GM21515 (cell line): ENCODE measurements at regions not wholly inside any gene's neighbourhood (a gene's known extent, or its start where the extent isn't known, plus 50 kb on each side); places are given as distances from the start of the nearest gene placed in this dataset.

Experiments
- ATAC-seq: cut with Tn5 transposase; IDR thresholded peaks from one replicate; pipeline ENCODE4 v1.9.1; 2021; ENCODE audit not compliant: unreplicated experiment

DNA sequence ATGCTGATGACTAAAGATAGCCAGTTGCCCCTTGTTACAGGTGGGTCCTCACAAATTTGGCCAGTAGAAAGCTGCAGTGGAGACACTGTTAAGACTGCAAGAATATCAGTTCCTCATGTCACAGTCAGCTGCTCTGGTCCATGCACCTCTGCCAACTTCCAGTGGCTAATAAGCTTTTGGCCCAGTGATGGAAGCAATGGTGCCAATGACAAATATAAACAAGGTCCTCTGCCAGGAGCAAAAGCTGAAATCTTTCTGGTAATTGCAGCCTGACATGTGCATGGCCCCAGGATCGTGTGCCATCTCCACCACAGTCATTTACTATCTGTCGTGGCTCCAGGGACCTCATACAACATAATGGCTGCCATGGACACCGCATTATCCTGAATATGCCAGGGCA, 85.4 kb upstream of the TMEM260 start:
- no peak for ATAC-seq

DNA sequence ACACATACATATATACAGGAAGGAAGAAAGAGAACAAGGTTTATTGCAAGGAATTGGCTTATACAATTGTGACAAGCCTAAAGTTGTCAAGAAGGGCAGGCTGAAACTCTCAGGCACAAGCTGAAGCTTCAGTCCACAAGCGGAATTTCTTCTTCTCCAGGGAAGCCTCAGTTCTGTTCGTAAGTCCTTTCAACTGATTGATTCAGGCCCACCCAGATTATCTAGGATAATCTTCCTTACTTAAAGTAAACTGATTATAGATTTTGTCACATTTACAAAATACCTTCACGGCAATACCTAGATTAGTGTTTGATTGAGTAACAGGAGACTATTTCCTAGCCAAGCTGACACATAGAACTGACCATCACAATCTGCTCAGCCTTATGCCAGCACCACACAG, 81.5 kb upstream of the TMEM260 start:
- no peak for ATAC-seq

DNA sequence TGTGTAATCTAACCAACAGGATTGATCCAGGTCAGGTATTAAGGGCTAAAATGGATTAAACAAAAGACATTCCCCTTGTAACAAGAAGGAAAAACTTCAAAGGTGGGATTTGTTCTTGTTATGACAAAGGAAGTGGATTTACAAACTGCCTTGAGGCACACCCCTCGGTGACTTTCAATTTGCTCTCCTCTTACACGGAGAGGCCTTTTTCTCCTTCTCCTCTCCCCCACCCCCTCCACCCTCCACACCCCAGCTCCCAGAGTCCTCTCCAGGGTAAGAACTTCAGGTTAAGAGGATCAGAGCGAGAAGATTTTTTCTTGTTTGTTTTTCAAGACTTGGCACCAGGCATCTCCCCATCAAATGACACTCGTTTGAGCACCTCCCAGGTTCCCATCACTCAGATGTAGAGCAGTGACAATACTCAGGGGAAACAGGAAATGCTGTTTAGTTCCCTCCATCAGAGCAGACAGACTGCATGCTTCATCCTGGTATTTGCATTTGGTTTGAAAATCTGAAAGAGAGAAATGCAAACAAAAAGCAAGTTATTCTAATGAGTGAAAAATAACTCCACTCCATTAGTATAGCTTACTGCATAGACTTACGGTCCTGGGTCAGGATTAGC, 77.6 kb upstream of the TMEM260 start:
- ATAC-seq = no peak

- ATAC-seq = no peak
These were observed 74.2 kb upstream of the TMEM260 start for GRCh38 chr14:56505361-56505760.

GRCh38 chr14:56512521-56512920, 67.1 kb upstream of the TMEM260 start:
- ATAC-seq = no peak

GRCh38 chr14:56514663-56515371, 64.8 kb upstream of the TMEM260 start:
- ATAC-seq = no peak

DNA sequence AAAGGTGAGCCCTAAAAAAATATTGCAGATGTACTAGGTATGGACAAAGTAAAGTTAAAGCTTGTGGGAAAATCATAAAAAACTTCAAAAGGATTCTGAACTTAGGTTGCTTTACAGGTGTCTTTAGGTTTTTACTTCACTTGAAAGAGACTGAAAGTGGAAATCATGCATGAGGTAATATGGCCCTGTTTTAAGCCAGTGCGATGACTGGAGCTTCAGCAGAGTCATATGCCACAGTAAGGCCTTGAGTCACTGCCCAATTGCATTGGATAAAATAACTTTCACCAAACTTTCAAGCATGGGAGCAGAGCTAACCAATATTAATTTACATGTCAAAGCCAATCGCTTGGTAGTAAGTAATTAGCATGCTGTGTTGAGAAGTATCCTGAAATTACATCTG, 63.9 kb upstream of the TMEM260 start:
- no peak for ATAC-seq

GRCh38 chr14:56522403-56522802, 57.2 kb upstream of the TMEM260 start:
- ATAC-seq = no peak

DNA sequence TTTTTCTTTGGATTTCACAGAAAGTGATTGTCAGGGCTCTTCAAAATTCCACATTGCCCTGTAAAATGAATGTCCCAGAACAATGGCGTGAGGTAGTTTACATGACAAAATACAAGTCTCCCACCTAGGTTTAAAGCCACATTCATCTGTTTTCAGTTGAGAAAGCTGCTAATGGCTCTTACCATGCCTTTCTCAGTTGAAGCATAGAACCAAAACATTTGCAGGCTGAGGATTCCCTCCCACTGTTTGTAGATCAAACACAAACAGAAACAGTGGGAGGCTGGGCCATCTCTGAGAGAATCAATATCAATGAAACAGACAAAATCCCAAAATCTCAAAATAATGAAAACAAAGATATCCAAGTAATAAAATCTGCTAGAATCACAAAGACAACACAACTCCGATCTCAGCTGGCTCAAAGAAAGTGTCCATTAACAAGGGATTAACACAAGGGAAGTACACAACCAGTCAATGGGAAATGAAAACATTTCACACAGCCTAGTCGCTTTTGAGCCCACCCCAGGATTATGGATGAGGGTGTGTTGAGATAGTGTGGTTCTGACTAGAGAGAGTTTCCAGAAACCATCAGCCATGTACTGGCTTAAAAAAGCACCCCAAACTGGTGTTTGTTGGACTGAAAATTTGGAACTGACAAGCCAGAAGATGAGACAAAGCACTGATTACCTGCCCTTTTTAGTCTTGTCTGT, 54.5 kb upstream of the TMEM260 start:
- ATAC-seq = no peak

DNA sequence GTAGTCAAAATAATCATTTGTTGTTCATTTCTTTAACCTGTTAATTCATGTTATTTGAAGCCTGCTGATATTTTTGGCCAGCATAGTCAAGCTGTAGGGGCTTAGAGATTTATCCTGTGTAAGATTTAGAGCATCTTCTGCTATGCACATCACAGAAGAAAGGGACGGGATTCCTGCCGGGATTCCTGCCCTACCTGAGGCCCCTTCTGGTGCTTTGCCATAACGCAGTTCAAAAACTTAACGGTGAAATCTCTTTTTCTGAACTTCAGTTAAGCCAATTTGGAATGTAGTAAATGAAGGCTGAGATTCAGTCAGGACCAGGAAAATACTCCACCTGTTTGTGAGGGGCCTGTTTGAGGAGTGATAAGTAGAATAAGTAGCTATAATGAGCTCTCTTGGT, 50.7 kb upstream of the TMEM260 start:
- ATAC-seq = no peak
